ENCODE measurements at regions not wholly inside any gene's neighbourhood (a gene's known extent, or its start where the extent isn't known, plus 50 kb on each side); places are given as distances from the start of the nearest gene placed in this dataset.

- H3K4me3 ChIP-seq (ENCODE audit: low read depth, low read length) = no peak overlapping the region
- no peaks in the 10 kb centered on the region for H3K27me3 ChIP-seq (ENCODE audit: control insufficient read depth, insufficient read depth, low read length)
- ChIA-PET CTCF (no interaction called here), POLR2A (no interaction called here)
- H3K36me3 ChIP-seq (ENCODE audit: control insufficient read depth, insufficient read depth, low read length) = no peaks in the 10 kb centered on the region
- no peak for DNase-seq (ENCODE audit: low read depth)
- no peak for TF ChIP-seq CTCF (IDR thresholded peaks at IDR 0.05; ENCODE audit: insufficient read depth, low read depth, low read length)
Observed at GRCh38 chr3:64870876-64871646, 183.3 kb upstream of the ADAMTS9 start.

GRCh38 chr3:64867224-64867623 lies 179.4 kb upstream of the ADAMTS9 start:
- no peak for TF ChIP-seq CTCF (IDR thresholded peaks at IDR 0.05; ENCODE audit: insufficient read depth, low read depth, low read length)
- DNase-seq (ENCODE audit: low read depth) = no peak
- Histone ChIP-seq H3K27me3 (ENCODE audit: control insufficient read depth, insufficient read depth, low read length) (no peaks in the 10 kb centered on the region), H3K4me3 (ENCODE audit: low read depth, low read length) (no peak overlapping the region), H3K36me3 (ENCODE audit: control insufficient read depth, insufficient read depth, low read length) (no peaks in the 10 kb centered on the region)
- POLR2A ChIA-PET = no interaction called here
- CTCF ChIA-PET = no interaction called here

GRCh38 chr3:64865839-64866570 lies 178.2 kb upstream of the ADAMTS9 start:
- ChIA-PET POLR2A (no interaction called here), CTCF (no interaction called here)
- DNase-seq (ENCODE audit: low read depth) = no peak
- no peaks in the 10 kb centered on the region for H3K36me3 ChIP-seq (ENCODE audit: control insufficient read depth, insufficient read depth, low read length)
- no peaks in the 10 kb centered on the region for H3K27me3 ChIP-seq (ENCODE audit: control insufficient read depth, insufficient read depth, low read length)
- H3K4me3 ChIP-seq (ENCODE audit: low read depth, low read length) = no peak overlapping the region
- TF ChIP-seq CTCF (IDR thresholded peaks at IDR 0.05; ENCODE audit: insufficient read depth, low read depth, low read length) = no peak

- CTCF ChIA-PET = no interaction called here
Observed at GRCh38 chr3:64863226-64864212, 175.7 kb upstream of the ADAMTS9 start.

More at GRCh38 chr3:64863226-64864212, 175.7 kb upstream of the ADAMTS9 start:
- no peaks in the 10 kb centered on the region for H3K27me3 ChIP-seq (ENCODE audit: control insufficient read depth, insufficient read depth, low read length)
- POLR2A ChIA-PET = no interaction called here
- DNase-seq (ENCODE audit: low read depth) = no peak
- no peak for TF ChIP-seq CTCF (IDR thresholded peaks at IDR 0.05; ENCODE audit: insufficient read depth, low read depth, low read length)
- no peak overlapping the region for H3K4me3 ChIP-seq (ENCODE audit: low read depth, low read length)
- H3K36me3 ChIP-seq (ENCODE audit: control insufficient read depth, insufficient read depth, low read length) = no peaks in the 10 kb centered on the region

Data from BJ (cell line).